ENCODE measurements at regions not wholly inside any gene's neighbourhood (a gene's known extent, or its start where the extent isn't known, plus 50 kb on each side); places are given as distances from the start of the nearest gene placed in this dataset.

DNA sequence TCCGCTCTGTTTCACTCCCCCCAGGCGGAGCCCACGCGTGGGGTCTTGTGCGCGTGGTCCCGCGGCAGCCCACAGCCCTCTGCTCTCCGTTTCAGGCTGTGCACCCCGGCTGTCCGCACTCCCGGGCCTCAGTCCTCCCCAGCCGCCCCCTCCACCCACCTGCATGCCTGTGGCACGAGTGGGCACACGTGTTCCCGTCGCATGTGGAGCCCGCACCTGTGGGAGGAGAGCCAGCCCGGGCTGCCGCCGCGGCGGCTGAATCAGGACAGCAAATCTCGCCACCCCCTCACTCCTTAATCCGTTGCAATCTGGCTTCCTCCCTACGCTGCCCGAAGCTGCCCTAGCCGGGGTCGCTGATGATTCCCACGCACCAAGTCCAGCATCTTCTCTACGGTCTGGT is 69.9 kb upstream of the GRIN2A start:
- ChIA-PET CTCF (interaction anchor here (4.0 kb wide), 1 partner anchor 257 kb away, joined by 15 read pairs; no protein-coding TSS in a partner anchor), POLR2A (no interaction called here)
- no peaks in the 10 kb centered on the region for H3K9me3 ChIP-seq
- no peaks in the 10 kb centered on the region for H3K9me2 ChIP-seq
- H3F3A ChIP-seq (replicated peaks; ENCODE audit: insufficient read depth), result no peaks in the 10 kb centered on the region
- no peak overlapping the region for H2AFZ ChIP-seq (ENCODE audit: low read depth)
- 70% methylated on average over 22 of the region's 31 CpGs for WGBS (ENCODE audit: low lambda C conversion rate)
- no peaks in the 10 kb centered on the region for H3K79me2 ChIP-seq (ENCODE audit: insufficient read depth)
- no peak overlapping the region for H3K9ac ChIP-seq
- no peaks in the 10 kb centered on the region for H3K36me3 ChIP-seq (replicated peaks in 1 of 2; ENCODE audit: control insufficient read depth in 1 of 2, insufficient read depth in 2 of 2, low read length in 1 of 2)
- H3K4me2 ChIP-seq, result no peak overlapping the region
- DNase-seq, result no peak
- no peaks in the 10 kb centered on the region for H3K27me3 ChIP-seq (ENCODE audit: insufficient read depth)
- H3K27ac ChIP-seq (ENCODE audit: low read depth in 2 of 2, low read length in 1 of 2), result no peak overlapping the region
- no peak overlapping the region for H3K4me3 ChIP-seq (ENCODE audit: low read depth in 2 of 2, low read length in 1 of 2)
- H4K20me1 ChIP-seq (ENCODE audit: insufficient read depth), result no peaks in the 10 kb centered on the region
- TF ChIP-seq GABPA (IDR thresholded peaks at IDR 0.05; ENCODE audit: low read depth), result no peak
- TF ChIP-seq, protein P1, sequence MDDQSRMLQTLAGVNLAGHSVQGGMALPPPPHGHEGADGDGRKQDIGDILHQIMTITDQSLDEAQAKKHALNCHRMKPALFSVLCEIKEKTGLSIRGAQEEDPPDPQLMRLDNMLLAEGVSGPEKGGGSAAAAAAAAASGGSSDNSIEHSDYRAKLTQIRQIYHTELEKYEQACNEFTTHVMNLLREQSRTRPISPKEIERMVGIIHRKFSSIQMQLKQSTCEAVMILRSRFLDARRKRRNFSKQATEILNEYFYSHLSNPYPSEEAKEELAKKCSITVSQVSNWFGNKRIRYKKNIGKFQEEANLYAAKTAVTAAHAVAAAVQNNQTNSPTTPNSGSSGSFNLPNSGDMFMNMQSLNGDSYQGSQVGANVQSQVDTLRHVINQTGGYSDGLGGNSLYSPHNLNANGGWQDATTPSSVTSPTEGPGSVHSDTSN (IDR thresholded peaks at IDR 0.05), result no peak
- TF ChIP-seq MXI1 (IDR thresholded peaks at IDR 0.05; ENCODE audit: low read depth, low read length), result no peak
- no peak for TF ChIP-seq MEF2A (IDR thresholded peaks at IDR 0.05; ENCODE audit: borderline replicate concordance, low read depth)
- no peaks in the 10 kb centered on the region; a peak in 1 of 4 replicates for H3K4me1 ChIP-seq (ENCODE audit: control insufficient read depth in 1 of 2, insufficient read depth in 2 of 2, low read depth in 1 of 2, low read length in 1 of 2)

DNA sequence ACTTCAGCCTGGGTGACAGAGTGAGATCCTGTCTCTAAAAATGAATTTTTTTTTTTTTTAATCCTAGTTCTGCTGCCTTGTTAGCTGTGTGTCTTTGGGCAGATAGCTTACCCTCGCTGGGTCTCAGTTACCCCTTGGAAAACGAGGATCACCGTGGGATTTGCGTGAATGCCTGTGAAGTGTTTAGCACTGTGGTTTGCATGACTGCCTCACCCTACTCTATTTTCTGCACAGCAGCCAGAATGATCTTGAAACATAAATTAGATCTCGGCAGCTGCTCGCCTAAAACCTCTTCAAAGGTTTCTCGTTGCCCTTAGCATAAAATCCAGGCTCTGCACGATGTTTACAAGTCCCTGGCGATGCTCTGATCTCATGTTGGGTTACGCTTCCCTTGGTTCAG is 71.2 kb upstream of the GRIN2A start:
- 30% methylated on average over 10 of the region's 10 CpGs for WGBS (ENCODE audit: low lambda C conversion rate)
- CTCF ChIA-PET, result interaction anchor here (1.3 to 4.0 kb wide), 4 partner anchors 17 to 484 kb away, joined by 3 to 15 read pairs (median 3); no protein-coding TSS in a partner anchor
- TF ChIP-seq GABPA (IDR thresholded peaks at IDR 0.05; ENCODE audit: low read depth) (no peak), YY1 (IDR thresholded peaks at IDR 0.05; ENCODE audit: low read depth) (no peak), RAD21 (IDR thresholded peaks at IDR 0.05; ENCODE audit: low read length) (no peak), GATA2 (CRISPR knock-in tag; IDR thresholded peaks at IDR 0.05) (no peak), FOXJ3 (CRISPR knock-in tag; IDR thresholded peaks at IDR 0.05) (no peak), EZH2phosphoT487 (IDR thresholded peaks at IDR 0.05; ENCODE audit: borderline replicate concordance, low read depth) (no peak)
- TF ChIP-seq, protein P2, sequence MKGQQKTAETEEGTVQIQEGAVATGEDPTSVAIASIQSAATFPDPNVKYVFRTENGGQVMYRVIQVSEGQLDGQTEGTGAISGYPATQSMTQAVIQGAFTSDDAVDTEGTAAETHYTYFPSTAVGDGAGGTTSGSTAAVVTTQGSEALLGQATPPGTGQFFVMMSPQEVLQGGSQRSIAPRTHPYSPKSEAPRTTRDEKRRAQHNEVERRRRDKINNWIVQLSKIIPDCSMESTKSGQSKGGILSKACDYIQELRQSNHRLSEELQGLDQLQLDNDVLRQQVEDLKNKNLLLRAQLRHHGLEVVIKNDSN (IDR thresholded peaks at IDR 0.05; ENCODE audit: borderline replicate concordance, low read depth), result no peak
- TF ChIP-seq, protein P1 (IDR thresholded peaks at IDR 0.05), result no peak

More for the DNA sequence above, 71.2 kb upstream of the GRIN2A start:
- Histone ChIP-seq H3K9me3 (no peaks in the 10 kb centered on the region), H3K9ac (no peak overlapping the region), H3K27ac (ENCODE audit: low read depth in 2 of 2, low read length in 1 of 2) (no peak overlapping the region), H3K27me3 (ENCODE audit: insufficient read depth) (no peaks in the 10 kb centered on the region), H3K36me3 (replicated peaks in 1 of 2; ENCODE audit: control insufficient read depth in 1 of 2, insufficient read depth in 2 of 2, low read length in 1 of 2) (no peaks in the 10 kb centered on the region), H3K4me2 (no peak overlapping the region), H4K20me1 (ENCODE audit: insufficient read depth) (no peaks in the 10 kb centered on the region), H3F3A (replicated peaks; ENCODE audit: insufficient read depth) (no peaks in the 10 kb centered on the region), H3K9me2 (no peaks in the 10 kb centered on the region), H2AFZ (ENCODE audit: low read depth) (no peak overlapping the region), H3K79me2 (ENCODE audit: insufficient read depth) (no peaks in the 10 kb centered on the region), H3K4me1 (ENCODE audit: control insufficient read depth in 1 of 2, insufficient read depth in 2 of 2, low read depth in 1 of 2, low read length in 1 of 2) (no peaks in the 10 kb centered on the region; a peak in 1 of 4 replicates), H3K4me3 (ENCODE audit: low read depth in 2 of 2, low read length in 1 of 2) (no peak overlapping the region)
- POLR2A ChIA-PET, result no interaction called here
- DNase-seq, result no peak
